Calu3 (cell line): ENCODE measurements at regions not wholly inside any gene's neighbourhood (a gene's known extent, or its start where the extent isn't known, plus 50 kb on each side); places are given as distances from the start of the nearest gene placed in this dataset.

ENCODE experiments used
- BruUV-seq: library from RNA; stranded (reverse); fragments of 400-500 nt; replicated peaks from 2 replicates; lab custom pipeline; 2021; lab: Mats Ljungman, UMichigan
- CTCF ChIA-PET: fragments of 300-600 bp; sonication (Branson Sonifier 250); formaldehyde crosslinking; loops from one replicate; lab custom pipeline; 2022; ENCODE audit warnings: antibody characterized with exemption; lab: Charles Lee
- DNase-seq: peaks from one replicate; pipeline ENCODE4 v3.0.0; 2022
- H3K27ac Mint-ChIP-seq: one replicate; pipeline ENCODE4 v1.8.0; 2022; ENCODE audit warnings: mixed read lengths; ENCODE audit not compliant: unreplicated experiment
- H3K27me3 Mint-ChIP-seq: one replicate; pipeline ENCODE4 v1.8.0; 2022; ENCODE audit warnings: mixed read lengths; ENCODE audit not compliant: unreplicated experiment
- H3K36me3 Mint-ChIP-seq: one replicate; pipeline ENCODE4 v1.8.0; 2022; ENCODE audit warnings: mild to moderate bottlenecking, moderate library complexity, mixed read lengths; ENCODE audit not compliant: insufficient read depth, unreplicated experiment
- H3K4me1 Mint-ChIP-seq: one replicate; pipeline ENCODE4 v1.8.0; 2022; ENCODE audit warnings: mild to moderate bottlenecking, low read depth, mixed read lengths; ENCODE audit not compliant: unreplicated experiment
- H3K4me3 Mint-ChIP-seq: one replicate; pipeline ENCODE4 v1.8.0; 2022; ENCODE audit warnings: mild to moderate bottlenecking, low read depth, moderate library complexity, mixed read lengths; ENCODE audit not compliant: unreplicated experiment
- H3K9me3 Mint-ChIP-seq: one replicate; pipeline ENCODE4 v1.8.0; 2022; ENCODE audit warnings: low read depth, mixed read lengths; ENCODE audit not compliant: unreplicated experiment
- intact Hi-C: fragments of 100-400 bp; cut with micrococcal nuclease; formaldehyde crosslinking; loops from one replicate; pipeline ENCODE4 v1.10.0; 2022; ENCODE audit not compliant: unreplicated experiment
- TF ChIP-seq, protein P1 (sequence below): fragments of 200-600 bp; IDR thresholded peaks from one replicate; pipeline ENCODE4 v1.8.0; 2022; ENCODE audit warnings: antibody characterized with exemption; ENCODE audit not compliant: unreplicated experiment

GRCh38 chr3:30438126-30438525 lies 168.3 kb upstream of the TGFBR2 start:
- no peaks in the 10 kb centered on the region for H3K36me3 Mint-ChIP-seq
- intact Hi-C loops, result no loop called here
- no peaks in the 10 kb centered on the region for H3K4me1 Mint-ChIP-seq
- BruUV-seq, result no TSS peak
- DNase-seq, result no peak
- no peak overlapping the region for H3K4me3 Mint-ChIP-seq
- peaks cover 7% of the 10 kb centered on the region for H3K9me3 Mint-ChIP-seq
- TF ChIP-seq, protein P1, sequence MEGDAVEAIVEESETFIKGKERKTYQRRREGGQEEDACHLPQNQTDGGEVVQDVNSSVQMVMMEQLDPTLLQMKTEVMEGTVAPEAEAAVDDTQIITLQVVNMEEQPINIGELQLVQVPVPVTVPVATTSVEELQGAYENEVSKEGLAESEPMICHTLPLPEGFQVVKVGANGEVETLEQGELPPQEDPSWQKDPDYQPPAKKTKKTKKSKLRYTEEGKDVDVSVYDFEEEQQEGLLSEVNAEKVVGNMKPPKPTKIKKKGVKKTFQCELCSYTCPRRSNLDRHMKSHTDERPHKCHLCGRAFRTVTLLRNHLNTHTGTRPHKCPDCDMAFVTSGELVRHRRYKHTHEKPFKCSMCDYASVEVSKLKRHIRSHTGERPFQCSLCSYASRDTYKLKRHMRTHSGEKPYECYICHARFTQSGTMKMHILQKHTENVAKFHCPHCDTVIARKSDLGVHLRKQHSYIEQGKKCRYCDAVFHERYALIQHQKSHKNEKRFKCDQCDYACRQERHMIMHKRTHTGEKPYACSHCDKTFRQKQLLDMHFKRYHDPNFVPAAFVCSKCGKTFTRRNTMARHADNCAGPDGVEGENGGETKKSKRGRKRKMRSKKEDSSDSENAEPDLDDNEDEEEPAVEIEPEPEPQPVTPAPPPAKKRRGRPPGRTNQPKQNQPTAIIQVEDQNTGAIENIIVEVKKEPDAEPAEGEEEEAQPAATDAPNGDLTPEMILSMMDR, result no peak
- CTCF ChIA-PET, result no interaction called here
- H3K27me3 Mint-ChIP-seq, result no peaks in the 10 kb centered on the region
- H3K27ac Mint-ChIP-seq, result no peak overlapping the region

DNA sequence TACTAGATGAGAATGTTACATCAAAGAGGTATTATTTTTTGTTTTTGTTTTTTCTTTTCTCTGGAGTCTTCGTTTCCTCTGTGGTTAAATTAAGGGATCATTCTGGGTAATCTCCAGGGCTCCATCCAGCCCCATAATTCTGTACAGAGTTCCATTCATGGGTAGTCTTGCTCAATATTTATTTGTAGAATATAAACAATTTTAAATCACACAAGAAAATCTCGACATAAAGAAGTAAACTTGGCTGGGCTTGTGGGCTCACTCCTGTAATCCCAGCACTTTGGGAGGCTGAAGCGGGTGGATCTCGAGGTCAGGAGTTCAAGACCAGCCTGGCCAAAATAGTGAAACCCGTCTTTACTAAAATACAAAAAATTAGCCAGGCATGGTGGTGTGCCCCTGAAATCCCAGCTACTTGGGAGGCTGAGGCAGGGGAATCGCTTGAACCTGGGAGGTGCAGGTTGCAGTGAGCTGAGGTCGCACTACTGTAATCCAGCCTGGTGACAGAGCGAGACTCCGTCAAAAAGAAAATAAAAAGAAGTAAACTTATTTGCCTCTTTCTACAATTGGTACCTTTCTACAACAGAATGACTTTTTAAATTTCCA lies 166.8 kb upstream of the TGFBR2 start:
- no peak for DNase-seq
- Mint-ChIP-seq H3K27me3 (no peaks in the 10 kb centered on the region), H3K9me3 (peaks cover 7% of the 10 kb centered on the region), H3K4me1 (no peaks in the 10 kb centered on the region), H3K36me3 (no peaks in the 10 kb centered on the region), H3K4me3 (no peak overlapping the region), H3K27ac (no peak overlapping the region)
- TF ChIP-seq, protein P1, result no peak
- no TSS peak for BruUV-seq
- intact Hi-C loops, result no loop called here
- CTCF ChIA-PET, result no interaction called here

DNA sequence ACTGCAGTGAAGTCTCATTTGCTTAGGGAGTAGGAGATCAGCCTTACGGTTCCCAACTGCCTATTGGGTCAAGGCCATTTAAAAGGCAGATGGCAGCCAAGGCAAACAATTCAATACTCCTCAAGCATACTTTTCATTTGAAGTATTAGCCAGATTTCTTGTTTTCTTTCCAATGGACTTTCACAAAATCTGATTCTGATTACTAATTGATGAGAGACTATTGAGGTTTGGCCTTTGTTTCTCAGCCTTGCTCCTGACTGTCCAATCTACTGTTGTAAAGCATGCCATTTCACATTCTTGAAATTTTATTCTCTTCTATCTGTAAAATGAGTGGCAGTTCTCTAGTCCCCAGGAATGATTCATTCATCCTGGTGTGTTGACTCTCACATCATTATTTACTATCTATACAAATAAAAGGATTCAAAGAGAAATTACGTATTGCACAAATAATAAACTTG lies 166.2 kb upstream of the TGFBR2 start:
- intact Hi-C loops, result no loop called here
- CTCF ChIA-PET, result no interaction called here
- peaks cover 7% of the 10 kb centered on the region for H3K9me3 Mint-ChIP-seq

GRCh38 chr3:30440880-30441279 lies 165.5 kb upstream of the TGFBR2 start:
- H3K27ac Mint-ChIP-seq, result no peak overlapping the region
- no peaks in the 10 kb centered on the region for H3K4me1 Mint-ChIP-seq
- no peaks in the 10 kb centered on the region for H3K36me3 Mint-ChIP-seq
- H3K9me3 Mint-ChIP-seq, result peaks cover 7% of the 10 kb centered on the region
- no peak for DNase-seq
- intact Hi-C loops, result no loop called here
- TF ChIP-seq, protein P1, result no peak
- CTCF ChIA-PET, result no interaction called here
- no TSS peak for BruUV-seq
- H3K4me3 Mint-ChIP-seq, result no peak overlapping the region
- no peaks in the 10 kb centered on the region for H3K27me3 Mint-ChIP-seq

More for the DNA sequence above, 166.2 kb upstream of the TGFBR2 start:
- TF ChIP-seq, protein P1, result no peak
- no peak overlapping the region for H3K4me3 Mint-ChIP-seq
- DNase-seq, result no peak
- no peaks in the 10 kb centered on the region for H3K4me1 Mint-ChIP-seq
- BruUV-seq, result no TSS peak
- H3K27ac Mint-ChIP-seq, result no peak overlapping the region
- H3K27me3 Mint-ChIP-seq, result no peaks in the 10 kb centered on the region
- no peaks in the 10 kb centered on the region for H3K36me3 Mint-ChIP-seq
